Hepatocyte (in vitro differentiated cells): ENCODE measurements at regions not wholly inside any gene's neighbourhood (a gene's known extent, or its start where the extent isn't known, plus 50 kb on each side); places are given as distances from the start of the nearest gene placed in this dataset.

Experiments
- EZH2 ChIP-seq: fragments of 200-600 bp; sonication (generic); IDR thresholded peaks from 2 replicates; pipeline ENCODE4 v1.6.1; 2016; ENCODE audit warnings: antibody characterized with exemption, mild to moderate bottlenecking, borderline replicate concordance
- EZH2phosphoT487 ChIP-seq: fragments of 200-600 bp; sonication (generic); IDR thresholded peaks from one replicate; pipeline ENCODE4 v1.6.1; 2018; ENCODE audit warnings: antibody characterized with exemption, mild to moderate bottlenecking, low read depth, moderate library complexity; ENCODE audit not compliant: unreplicated experiment, severe bottlenecking
- TF ChIP-seq, protein P1 (sequence below): fragments of 200-600 bp; sonication (generic); IDR thresholded peaks from 2 replicates; pipeline ENCODE4 v1.5.1; 2016; ENCODE audit warnings: antibody characterized with exemption, mild to moderate bottlenecking; ENCODE audit not compliant: poor library complexity

DNA sequence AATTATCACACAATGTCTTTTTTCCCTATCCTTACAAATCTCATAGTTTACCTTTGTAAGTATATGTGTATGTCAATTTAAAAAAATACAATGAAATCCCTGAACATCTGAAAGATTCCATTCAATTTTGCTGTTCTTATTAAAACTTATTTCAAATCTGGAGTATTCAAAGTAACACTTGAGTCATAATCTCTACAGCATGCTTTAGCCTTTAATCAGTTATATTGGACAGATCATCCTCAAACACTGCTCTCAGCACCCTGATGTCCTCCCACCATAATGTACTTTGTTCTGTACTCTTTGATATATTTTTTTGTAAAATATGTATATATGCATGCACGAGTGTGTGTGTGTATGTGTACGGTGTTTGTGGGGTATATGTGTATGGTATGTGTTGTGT lies 83.0 kb upstream of the RPS6KA2 start:
- TF ChIP-seq, protein P1, sequence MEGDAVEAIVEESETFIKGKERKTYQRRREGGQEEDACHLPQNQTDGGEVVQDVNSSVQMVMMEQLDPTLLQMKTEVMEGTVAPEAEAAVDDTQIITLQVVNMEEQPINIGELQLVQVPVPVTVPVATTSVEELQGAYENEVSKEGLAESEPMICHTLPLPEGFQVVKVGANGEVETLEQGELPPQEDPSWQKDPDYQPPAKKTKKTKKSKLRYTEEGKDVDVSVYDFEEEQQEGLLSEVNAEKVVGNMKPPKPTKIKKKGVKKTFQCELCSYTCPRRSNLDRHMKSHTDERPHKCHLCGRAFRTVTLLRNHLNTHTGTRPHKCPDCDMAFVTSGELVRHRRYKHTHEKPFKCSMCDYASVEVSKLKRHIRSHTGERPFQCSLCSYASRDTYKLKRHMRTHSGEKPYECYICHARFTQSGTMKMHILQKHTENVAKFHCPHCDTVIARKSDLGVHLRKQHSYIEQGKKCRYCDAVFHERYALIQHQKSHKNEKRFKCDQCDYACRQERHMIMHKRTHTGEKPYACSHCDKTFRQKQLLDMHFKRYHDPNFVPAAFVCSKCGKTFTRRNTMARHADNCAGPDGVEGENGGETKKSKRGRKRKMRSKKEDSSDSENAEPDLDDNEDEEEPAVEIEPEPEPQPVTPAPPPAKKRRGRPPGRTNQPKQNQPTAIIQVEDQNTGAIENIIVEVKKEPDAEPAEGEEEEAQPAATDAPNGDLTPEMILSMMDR = no peak
- TF ChIP-seq EZH2phosphoT487 (no peak), EZH2 (no peak)
